HG03565 (cell line): ENCODE measurements at regions not wholly inside any gene's neighbourhood (a gene's known extent, or its start where the extent isn't known, plus 50 kb on each side); places are given as distances from the start of the nearest gene placed in this dataset.
"Not testable (repeated sequence)": the region's sequence is repeated elsewhere in the genome, so short reads cannot be mapped to it uniquely, and the experiment has no call there.

Experiments used
- ATAC-seq: cut with Tn5 transposase; IDR thresholded peaks from one replicate; pipeline ENCODE4 v1.9.1; 2021; ENCODE audit warnings: mild to moderate bottlenecking, moderate library complexity; ENCODE audit not compliant: unreplicated experiment

DNA sequence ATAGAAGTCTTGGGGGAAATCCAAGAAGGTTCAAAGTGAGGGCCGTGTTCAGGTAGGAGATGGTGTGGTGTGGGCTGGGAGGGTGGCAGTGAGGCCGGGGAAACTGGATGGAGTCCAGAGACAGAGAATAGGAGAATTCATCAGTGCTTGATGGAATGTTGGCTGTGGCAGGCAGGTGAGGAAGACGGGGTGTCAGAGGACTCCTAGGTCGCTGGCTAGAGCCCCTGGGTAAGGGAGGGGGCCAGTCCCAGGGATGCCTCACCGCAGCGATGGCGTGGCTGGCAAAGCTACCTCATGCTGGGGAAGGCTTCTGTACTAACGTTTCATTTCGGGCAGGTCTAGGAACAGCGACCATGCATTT is 373.0 kb downstream of the RPS24 start:
- ATAC-seq, result no peak

DNA sequence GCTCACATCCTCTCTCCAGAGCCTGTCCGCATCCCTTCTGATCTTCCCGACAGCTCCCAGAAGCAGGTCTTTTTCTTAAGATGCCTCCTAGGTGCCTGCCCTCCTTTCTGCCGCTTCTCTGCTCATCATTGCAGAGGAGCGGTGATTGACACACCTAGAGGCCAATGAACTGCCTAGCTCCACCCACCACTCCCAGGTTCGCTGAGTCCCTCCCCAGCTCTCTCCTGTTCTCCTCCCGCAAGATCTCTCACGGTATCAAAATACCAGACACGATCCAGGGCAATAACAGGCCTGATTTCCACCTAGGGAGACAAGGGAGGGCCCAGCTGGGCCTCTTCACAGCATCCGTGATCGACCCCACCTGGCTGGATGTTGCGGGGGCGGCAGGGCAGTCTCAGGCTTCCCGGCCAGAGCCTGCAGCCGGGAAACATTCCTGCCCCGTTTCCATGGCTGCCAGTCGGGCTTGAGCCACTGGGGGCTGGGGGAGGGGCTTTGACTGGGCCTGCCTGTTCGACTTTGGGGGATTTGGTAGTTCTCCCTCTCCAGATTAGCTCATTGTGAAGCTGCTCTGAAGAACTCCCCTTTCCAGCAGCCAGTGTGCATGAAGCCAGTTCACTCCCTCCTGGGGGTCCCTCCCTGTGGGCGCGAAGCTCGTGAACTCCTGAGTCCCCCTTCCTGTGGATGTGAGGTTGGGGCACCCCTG is 373.5 kb downstream of the RPS24 start:
- ATAC-seq, result peak; percentile 60

DNA sequence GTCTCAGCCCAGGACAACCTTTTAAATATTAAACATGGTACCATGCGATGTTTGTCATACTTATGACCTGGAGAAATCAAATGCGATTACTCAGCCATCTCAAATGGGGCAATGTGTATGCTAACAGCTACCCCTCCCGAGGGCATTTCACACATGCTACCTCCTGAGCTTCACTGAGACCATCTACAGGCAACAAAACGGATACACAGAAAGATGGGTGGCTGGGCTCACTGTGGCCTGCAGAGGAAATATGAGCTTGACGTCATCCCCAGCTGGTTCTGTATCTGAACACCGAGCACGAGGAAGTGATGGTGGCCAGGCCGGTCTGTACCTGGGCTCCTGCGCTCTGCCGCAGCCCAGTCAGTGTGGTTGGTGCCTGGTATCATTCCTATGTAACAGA is 374.3 kb downstream of the RPS24 start:
- no peak for ATAC-seq

DNA sequence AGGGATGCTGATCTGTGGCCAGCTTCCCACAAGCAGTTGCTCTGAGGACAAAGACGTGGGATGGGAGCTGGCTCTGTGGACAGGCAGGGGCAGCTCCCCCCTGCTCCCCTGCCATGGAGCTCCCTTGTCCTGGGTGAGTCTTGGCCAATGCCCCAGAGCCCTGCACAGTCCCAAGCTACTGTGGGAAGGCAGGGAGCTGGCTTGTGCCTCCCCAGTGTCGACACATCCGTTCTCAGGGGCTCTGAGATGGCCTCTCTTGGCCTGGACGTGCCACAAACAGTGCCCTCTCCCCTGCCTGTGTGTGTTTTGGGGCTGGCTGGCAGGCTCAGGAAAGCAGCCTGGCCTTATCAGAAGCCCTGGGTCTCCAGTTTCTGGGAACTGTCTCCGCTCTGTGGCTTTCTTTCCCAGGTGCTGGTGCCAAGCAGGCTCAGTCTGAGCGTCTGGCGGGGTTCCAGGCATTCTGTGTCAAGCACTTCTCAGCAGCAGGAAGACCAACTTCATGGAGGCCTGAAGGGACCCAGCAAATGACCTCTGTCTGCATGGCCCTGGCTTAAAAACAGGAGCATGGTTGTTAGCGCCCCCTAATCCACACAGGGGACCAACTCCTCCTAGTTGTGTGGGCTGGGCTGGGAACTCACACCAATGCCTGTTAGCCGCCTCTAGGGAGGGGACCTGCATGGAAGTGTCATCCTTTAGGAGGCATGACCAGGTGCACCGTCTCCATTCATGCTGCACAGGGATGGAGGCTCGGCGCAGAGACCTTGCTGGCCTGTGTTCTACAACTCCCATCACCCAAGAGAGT is 375.2 kb downstream of the RPS24 start:
- no peak for ATAC-seq

DNA sequence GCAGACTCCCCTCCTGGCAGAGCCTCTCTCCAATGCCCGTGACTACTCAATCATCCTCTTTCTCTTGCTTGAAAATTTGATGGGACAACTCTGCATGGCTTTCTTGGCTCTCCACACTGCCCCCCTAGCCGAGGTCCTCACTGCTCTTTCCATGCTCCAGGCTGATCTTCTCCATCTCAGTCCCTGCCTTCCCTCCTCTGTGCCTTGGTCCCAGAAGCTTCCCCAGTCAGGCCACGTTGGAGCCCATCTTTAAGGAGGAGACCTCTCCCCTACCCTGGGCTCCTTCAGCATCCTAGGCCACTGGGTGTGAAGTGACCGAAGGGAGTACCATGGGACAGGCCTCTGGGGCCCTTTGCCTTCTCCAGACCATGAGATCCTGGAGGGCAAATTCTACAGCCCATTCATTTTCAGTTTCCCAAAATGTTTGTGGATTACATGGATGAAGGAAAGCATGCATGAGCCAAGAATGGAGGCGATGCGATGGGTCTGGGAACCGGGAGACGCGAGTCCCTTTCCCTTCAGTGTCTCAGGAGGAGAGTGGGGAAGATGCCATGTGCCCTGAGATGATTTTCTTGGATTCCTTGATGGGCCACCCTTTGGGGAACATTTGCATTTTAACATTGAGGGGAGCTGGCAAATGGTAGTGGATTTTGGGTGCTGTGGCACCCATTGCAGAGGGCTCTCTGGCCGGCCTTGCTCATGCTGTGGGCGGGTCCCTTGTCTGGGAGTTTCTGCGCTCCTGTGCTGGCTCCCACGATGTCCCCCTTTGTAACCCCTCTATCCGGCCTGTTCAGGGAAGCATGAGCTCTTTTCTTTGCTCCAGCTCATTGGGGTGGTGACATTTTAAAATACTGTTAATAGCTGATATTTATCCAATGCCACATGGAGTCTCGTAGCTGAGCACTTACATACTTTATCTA is 376.6 kb downstream of the RPS24 start:
- no peak for ATAC-seq

- ATAC-seq, result no peak
Observed at GRCh38 chr10:78411716-78412115, 378.1 kb downstream of the RPS24 start.

DNA sequence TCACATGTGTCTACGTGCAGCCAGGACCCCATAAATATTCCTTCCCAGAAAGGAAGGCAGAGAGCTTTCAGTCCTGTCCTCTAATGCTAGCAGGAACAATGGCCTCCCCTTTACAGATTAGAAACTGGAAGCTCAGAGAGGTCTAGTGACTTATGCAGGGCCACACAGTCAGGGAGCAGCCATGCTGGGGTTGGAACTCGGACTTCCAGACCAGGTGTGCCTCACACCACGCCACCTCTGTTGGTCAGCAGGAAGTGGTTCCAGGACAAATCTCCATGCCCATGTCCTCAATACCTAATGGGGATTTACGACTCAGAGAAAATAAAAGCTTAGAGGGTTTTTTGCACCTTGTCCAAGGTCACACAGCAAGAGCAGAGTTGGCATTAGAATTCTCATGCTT is 378.9 kb downstream of the RPS24 start:
- no peak for ATAC-seq

- ATAC-seq, result no peak
Observed at GRCh38 chr10:78413076-78414055, 379.7 kb downstream of the RPS24 start.

DNA sequence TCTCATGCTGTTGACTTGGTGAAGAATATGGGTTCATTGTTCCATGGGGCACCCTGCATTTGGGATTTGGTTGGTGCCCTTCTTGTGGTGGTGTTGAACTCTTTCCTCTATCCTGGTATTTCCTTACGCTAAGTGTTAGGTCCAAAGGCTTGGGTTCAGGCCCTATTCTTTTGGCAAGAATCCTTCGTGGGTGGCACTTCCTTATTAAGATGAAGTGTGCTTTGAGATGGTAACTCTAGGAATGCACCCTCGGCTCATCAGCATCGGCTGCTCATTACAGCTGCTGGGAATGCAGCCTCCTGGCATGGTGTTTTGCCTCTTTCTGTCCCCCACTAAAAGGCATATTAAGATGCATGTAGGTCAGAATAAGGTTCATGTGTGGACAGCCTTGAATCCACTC is 380.7 kb downstream of the RPS24 start:
- no peak for ATAC-seq

DNA sequence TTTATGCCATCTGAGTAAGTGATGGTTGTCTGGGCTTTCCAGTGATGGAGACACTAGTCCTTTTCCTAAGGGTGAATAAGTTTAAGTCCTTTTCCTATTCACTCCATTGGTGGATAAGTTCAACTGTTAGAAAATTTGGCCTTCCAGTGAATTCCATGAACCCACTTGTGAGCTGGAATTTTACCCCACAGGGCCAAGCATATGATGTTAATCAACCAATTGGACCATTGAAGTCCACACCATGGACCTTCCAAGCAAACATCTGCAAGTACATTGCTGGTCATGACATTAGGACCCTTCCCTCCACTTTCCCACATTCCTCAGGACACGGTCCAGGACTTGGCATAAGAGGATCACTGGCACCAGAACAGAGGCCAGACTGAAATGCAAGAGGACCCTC is 381.4 kb downstream of the RPS24 start:
- ATAC-seq, result no peak

DNA sequence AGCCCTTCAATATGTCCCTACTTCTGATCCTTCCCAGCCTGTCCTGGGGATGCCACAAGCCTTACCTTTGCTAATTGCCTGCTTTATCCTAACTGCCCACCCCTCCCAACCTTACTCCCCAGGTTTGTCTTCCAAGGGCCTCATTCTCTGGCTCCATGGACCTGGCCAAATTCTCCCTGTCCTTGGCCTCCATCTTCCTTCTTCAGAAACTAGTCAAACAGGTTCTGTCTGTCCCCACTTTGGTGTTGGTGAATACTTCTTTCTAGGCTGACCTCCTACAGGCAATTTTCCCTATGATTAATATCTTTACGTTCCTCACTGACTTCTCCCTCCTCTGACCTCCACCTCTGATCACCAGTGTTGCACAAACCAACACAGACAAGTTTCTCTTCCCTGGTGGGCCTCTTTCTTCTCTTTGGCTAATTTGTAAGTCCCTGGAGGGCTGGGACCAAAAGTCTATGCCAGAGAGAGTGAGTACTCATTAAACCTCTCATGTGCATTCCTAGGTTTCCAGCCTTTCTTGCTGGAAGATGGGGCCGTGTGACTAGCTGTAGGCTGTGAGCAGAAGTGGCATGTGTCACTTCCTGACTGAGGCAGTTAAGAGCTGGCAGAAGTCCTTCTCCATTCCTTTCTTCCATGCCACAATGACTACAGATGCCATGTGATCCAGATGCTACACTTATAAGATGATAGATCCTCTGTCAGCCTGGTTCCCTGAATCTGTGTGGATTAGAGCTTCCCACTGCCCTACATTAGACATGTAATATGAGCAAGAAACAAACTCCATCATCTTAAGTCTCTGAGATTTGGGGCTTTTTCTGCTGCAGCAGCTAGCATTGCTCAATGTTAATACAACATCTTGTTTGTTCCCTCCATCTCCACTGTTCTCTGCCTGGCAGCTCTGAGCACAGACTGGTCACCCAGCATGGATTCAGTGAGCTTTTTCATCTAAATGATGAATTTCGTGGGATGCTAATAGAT is 382.7 kb downstream of the RPS24 start:
- ATAC-seq, result no peak

GRCh38 chr10:78417425-78418370 is 384.0 kb downstream of the RPS24 start:
- no peak for ATAC-seq

GRCh38 chr10:78419481-78420265 is 386.0 kb downstream of the RPS24 start:
- ATAC-seq, result no peak

DNA sequence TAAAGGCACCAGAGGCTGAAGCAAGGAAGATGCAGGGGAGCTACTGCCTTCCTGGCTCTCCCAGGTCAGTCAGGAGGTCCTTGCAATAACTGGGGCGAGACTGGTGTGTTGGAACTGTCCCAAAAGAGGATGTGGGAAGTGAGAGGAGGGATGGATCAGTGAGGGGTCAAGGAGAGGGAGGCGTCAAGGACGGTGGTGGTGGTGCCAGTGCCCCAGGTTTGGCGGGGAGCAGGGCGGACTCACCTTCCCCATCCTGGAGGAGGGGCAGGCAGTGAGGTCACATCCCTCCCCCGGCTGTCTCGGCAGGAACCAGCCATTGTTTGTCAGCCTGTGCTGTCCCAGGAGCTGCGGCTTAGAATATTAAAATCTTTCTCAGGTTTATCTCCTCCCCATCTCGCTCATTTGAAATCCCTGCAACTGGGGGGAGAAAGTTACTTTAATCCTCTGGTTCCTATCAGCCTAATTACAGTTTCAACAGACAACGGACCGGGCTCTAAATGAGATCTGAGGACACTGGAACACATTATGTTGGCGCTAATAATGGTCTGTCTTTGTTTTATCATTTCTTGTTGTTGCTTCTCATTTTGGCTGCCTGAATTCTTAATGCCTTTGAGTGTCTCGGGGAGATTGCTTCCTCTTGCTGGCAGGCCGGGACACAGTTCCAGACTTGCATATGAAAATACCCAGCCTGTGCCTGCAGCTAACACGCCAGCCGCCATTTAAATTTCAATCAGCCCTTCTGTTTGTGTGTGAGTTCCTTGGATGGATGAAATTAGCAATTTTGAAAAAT is 387.5 kb downstream of the RPS24 start:
- no peak for ATAC-seq

DNA sequence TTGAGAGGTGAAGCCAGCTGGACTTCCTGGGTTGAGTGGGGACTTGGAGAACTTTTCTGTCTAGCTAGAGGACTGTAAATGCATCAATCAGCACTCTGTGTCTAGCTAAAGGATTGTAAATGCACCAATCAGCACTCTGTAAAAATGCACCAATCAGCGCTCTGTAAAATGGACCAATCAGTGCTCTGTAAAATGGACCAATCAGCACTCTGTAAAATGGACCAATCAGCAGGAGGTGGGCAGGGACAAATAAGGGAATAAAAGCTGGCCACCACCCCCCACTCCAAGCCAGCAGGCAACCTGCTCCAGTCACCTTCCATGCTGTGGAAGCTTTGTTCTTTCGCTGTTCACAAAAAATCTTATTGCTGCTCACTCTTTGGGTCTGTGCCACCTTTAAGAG is 390.4 kb downstream of the RPS24 start:
- ATAC-seq, result not testable (repeated sequence)

DNA sequence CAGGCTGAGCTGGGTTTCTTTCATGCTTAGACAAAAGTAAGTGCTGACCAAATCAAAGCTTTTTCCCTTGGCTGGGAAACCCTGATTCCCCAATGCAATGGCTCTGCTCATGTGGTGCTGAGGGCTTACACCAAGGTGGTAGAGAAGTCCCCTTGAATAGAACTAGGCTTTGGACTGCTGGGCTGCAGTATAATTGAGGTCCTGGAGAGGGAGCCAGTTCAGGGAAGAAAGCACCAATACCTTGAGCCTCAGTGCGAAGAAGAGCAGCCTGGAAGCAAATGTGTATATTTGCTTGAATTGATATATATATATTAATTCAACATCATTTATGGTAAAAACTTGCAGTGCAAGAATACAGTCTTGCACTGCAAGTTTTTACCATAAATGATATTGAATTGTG is 391.1 kb downstream of the RPS24 start:
- ATAC-seq, result no peak
